Gastroesophageal sphincter (tissue), 4 donors: ENCODE measurements at regions not wholly inside any gene's neighbourhood (a gene's known extent, or its start where the extent isn't known, plus 50 kb on each side); places are given as distances from the start of the nearest gene placed in this dataset.

Experiments used
- ATAC-seq: fragments of 150-250 bp; one replicate; pipeline ENCODE4 v1.9.1; 2016; ENCODE audit warnings: mild to moderate bottlenecking, moderate library complexity
- H3K27ac ChIP-seq, 4 donors: fragments of 200-600 bp; sonication (generic) in 3 of 4; 1 replicate in 3 of 4; 2 replicates in 1 of 4; pipeline ENCODE4 v1.5.1; 2016 to 2019
- H3K27me3 ChIP-seq: fragments of 200-600 bp; sonication (generic); one replicate; pipeline ENCODE4 v1.5.1; 2019
- H3K36me3 ChIP-seq, 2 donors: fragments of 200-600 bp; sonication (generic); one replicate each; pipeline ENCODE4 v1.5.1; 2019; ENCODE audit warnings: control low read depth in 1 of 2
- H3K4me1 ChIP-seq, 3 donors: fragments of 200-600 bp; sonication (generic); 1 replicate in 2 of 3; 2 replicates in 1 of 3; pipeline ENCODE4 v1.5.1; 2016 to 2019; ENCODE audit warnings: control low read depth in 2 of 3
- H3K4me3 ChIP-seq, 2 donors: fragments of 200-600 bp; sonication (generic); one replicate each; pipeline ENCODE4 v1.5.1; 2019; ENCODE audit warnings: mild to moderate bottlenecking in 1 of 2, moderate library complexity in 1 of 2
- H3K9me3 ChIP-seq, 3 donors: fragments of 200-600 bp; sonication (generic); one replicate each; pipeline ENCODE4 v1.5.1; 2017 to 2019; ENCODE audit warnings: control low read depth in 2 of 3
- EP300 ChIP-seq: sonication (generic); formaldehyde crosslinking; IDR thresholded peaks from one replicate; pipeline ENCODE4 v1.6.1; 2017; ENCODE audit warnings: antibody characterized with exemption, mild to moderate bottlenecking
- POLR2A ChIP-seq, 2 donors: fragments of 450-650 bp; IDR thresholded peaks; one replicate each; pipeline ENCODE4 v1.6.1; 2017; ENCODE audit warnings: antibody characterized with exemption in 2 of 2, mild to moderate bottlenecking in 2 of 2, moderate library complexity in 1 of 2
- POLR2AphosphoS5 ChIP-seq: sonication (generic); formaldehyde crosslinking; IDR thresholded peaks from one replicate; pipeline ENCODE4 v1.6.1; 2017; ENCODE audit warnings: antibody characterized with exemption
- WGBS, 2 donors: methylation state at CpG; one replicate each; pipeline ENCODE4 v1.1.5; 2018; ENCODE audit warnings: low coverage in 1 of 2; 5-methylcytosine and 5-hydroxymethylcytosine counted together
- TF ChIP-seq, protein P1 (sequence below), 4 experiments: fragments of 200-600 bp in 2 of 4; fragments of 450-650 bp in 2 of 4; sonication (generic) in 1 of 4; IDR thresholded peaks; one replicate each; pipeline ENCODE4 v1.5.1; 2017 to 2019; ENCODE audit warnings: antibody characterized with exemption in 4 of 4, mild to moderate bottlenecking in 2 of 4, moderate library complexity in 2 of 4

DNA sequence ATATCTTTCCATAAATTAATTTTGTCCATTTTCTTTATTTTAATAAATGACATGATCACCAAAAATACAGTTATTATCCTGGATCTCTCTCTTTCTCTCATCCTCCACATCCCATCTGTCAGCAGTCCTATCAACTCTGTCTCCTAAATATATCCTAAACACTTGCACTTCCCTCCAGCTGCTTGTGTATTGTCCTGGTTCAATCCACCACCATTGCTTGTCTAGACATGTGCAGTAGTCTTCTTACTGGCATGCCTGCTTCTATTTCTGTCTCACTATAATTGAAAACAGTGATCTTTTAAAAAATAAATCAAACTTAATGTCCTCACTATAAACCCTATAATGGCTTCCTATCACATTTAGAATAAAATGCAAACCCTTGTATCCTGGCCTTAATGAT lies 2168.6 kb upstream of the PIK3C3 start:
- H3K4me3 ChIP-seq, result no peak overlapping the region

DNA sequence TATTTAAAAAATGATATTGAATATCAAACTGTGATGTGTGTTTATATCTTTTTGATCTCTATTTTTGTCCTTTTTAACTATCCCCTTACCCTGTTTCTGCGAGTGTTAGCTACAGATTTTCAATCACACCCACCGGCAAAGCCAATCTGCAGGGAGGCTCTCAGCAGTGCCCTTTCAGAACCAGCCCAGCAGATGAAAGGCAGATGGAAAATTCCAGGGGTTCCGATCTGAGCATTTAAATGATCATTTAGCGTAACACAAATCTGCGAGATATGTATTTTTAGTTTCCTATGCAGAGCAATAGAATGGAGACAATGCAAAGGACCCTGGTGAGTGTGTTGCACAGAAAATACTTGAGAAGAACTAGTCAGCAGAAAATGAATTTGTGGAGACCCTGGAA lies 2170.5 kb upstream of the PIK3C3 start:
- Histone ChIP-seq H3K4me1 (no peaks in the 10 kb centered on the region), H3K9me3 (no peaks in the 10 kb centered on the region), H3K27me3 (no peaks in the 10 kb centered on the region), H3K36me3 (no peaks in the 10 kb centered on the region), H3K4me3 (no peak overlapping the region), H3K27ac (no peak overlapping the region)
- ATAC-seq, result no peak
- TF ChIP-seq, protein P1, sequence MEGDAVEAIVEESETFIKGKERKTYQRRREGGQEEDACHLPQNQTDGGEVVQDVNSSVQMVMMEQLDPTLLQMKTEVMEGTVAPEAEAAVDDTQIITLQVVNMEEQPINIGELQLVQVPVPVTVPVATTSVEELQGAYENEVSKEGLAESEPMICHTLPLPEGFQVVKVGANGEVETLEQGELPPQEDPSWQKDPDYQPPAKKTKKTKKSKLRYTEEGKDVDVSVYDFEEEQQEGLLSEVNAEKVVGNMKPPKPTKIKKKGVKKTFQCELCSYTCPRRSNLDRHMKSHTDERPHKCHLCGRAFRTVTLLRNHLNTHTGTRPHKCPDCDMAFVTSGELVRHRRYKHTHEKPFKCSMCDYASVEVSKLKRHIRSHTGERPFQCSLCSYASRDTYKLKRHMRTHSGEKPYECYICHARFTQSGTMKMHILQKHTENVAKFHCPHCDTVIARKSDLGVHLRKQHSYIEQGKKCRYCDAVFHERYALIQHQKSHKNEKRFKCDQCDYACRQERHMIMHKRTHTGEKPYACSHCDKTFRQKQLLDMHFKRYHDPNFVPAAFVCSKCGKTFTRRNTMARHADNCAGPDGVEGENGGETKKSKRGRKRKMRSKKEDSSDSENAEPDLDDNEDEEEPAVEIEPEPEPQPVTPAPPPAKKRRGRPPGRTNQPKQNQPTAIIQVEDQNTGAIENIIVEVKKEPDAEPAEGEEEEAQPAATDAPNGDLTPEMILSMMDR (IDR thresholded peaks at IDR 0.05), result no peak
- TF ChIP-seq POLR2AphosphoS5, result no peak
- TF ChIP-seq EP300, result no peak
- TF ChIP-seq POLR2A (IDR thresholded peaks at IDR 0.05), result no peak
- WGBS, 2 donors, result 73 to 88% methylated on average over 5 of the region's 5 CpGs

More for the DNA sequence above, 2168.6 kb upstream of the PIK3C3 start:
- Histone ChIP-seq H3K36me3 (no peaks in the 10 kb centered on the region), H3K27ac (no peak overlapping the region), H3K9me3 (no peaks in the 10 kb centered on the region), H3K4me1 (no peaks in the 10 kb centered on the region), H3K27me3 (no peaks in the 10 kb centered on the region)
- no peak for ATAC-seq
- TF ChIP-seq EP300, result no peak
- TF ChIP-seq POLR2A (IDR thresholded peaks at IDR 0.05), result no peak
- no peak for TF ChIP-seq POLR2AphosphoS5
- TF ChIP-seq, protein P1 (IDR thresholded peaks at IDR 0.05), result no peak

DNA sequence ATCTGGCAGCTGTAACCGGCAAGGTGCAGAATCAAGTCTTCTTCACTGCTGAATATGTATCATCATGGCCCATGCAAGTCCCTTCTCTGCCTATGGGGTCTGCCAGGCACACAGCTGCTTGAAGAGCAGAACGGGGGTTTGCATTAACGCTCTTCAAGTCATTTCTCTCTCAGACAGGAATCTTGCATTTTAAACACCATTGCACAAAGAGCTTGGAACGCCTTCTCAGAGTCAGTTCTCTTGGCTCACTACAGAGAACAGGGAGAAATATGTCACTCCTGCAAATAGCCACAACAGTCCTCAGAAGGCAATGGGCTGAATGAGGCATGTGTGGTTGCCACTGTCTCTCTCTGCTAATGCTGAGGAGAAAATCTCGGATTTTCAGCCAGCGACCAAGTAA lies 2173.5 kb upstream of the PIK3C3 start:
- Histone ChIP-seq H3K36me3 (no peaks in the 10 kb centered on the region), H3K4me3 (no peak overlapping the region), H3K27ac (no peak overlapping the region), H3K4me1 (no peaks in the 10 kb centered on the region), H3K27me3 (no peaks in the 10 kb centered on the region), H3K9me3 (no peaks in the 10 kb centered on the region)
- no peak for TF ChIP-seq EP300
- TF ChIP-seq, protein P1 (IDR thresholded peaks at IDR 0.05), result no peak
- no peak for ATAC-seq
- 45 to 62% methylated on average over 5 of the region's 6 CpGs for WGBS, 2 donors

DNA sequence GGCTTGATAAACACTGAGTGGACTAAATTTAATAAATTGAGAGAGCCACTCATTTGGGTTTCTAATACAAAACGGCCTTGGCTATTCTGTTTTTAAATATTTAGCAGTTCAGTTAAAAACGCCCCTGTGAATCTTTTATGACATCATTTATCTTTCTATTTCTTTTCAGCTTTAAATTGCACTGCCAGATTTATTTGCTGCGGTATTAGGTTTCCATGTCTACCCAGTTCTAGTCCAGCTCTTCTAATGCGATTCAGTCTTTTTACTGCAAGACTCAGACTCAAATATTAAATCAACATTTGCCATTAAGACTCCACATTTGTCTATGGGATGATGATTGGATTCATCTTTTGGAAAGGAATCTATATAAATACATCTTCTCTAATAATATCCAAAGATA lies 2174.3 kb upstream of the PIK3C3 start:
- no peak for ATAC-seq
- Histone ChIP-seq H3K9me3 (no peaks in the 10 kb centered on the region), H3K4me1 (no peaks in the 10 kb centered on the region), H3K27ac (no peak overlapping the region), H3K4me3 (no peak overlapping the region), H3K27me3 (no peaks in the 10 kb centered on the region), H3K36me3 (no peaks in the 10 kb centered on the region)
- no peak for TF ChIP-seq POLR2A (IDR thresholded peaks at IDR 0.05)
- TF ChIP-seq EP300, result no peak
- no peak for TF ChIP-seq POLR2AphosphoS5
- TF ChIP-seq, protein P1 (IDR thresholded peaks at IDR 0.05), result no peak
- 41 to 63% methylated on average over 3 to 4 of the region's 4 CpGs for WGBS, 2 donors

DNA sequence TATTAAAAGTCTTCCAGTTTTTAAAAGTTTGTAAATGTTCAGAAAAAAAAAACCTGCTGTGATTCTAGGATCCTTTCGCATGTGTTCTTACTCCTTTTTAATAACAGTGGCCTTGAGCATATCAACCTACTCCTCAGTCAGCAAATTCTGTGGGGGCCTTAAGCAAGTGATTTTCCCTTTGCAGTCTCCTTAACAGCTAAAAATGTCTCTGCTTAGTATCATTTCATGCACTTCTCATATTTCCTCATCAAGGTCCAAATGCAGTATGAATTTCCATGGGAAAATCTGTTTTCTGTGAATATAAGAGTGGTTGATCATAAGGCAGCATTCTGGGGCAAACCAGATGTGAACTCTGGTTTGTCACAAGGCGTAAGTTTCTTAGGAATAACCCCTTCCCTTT lies 2175.1 kb upstream of the PIK3C3 start:
- no peaks in the 10 kb centered on the region for H3K36me3 ChIP-seq
- no peak for ATAC-seq
- no peaks in the 10 kb centered on the region for H3K9me3 ChIP-seq
- WGBS, 2 donors, result 90 to 94% methylated on average over 2 of the region's 2 CpGs
- H3K4me1 ChIP-seq, result no peaks in the 10 kb centered on the region
- H3K27me3 ChIP-seq, result no peaks in the 10 kb centered on the region
- TF ChIP-seq POLR2A (IDR thresholded peaks at IDR 0.05) (no peak), POLR2AphosphoS5 (no peak), EP300 (no peak)
- no peak overlapping the region for H3K4me3 ChIP-seq
- H3K27ac ChIP-seq, result no peak overlapping the region

DNA sequence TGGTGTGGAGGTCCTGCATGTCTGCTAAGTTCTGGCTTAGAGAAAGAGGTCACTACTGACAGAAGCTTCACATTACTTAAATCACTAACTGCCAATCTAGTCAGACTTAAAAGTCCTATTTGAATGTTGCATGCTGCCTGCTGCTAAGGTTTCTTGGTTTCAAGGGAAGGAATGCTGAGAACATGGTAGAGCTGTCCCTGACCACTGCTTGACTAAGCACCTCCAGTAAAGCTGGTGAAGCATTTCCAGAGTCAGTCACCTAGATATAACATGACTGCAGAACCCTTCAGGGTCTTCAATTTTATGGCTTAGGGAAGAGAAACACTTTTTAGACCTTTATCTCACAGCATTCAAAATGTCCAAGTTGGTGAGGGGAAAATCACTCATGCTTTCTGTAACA lies 2178.3 kb upstream of the PIK3C3 start:
- no peaks in the 10 kb centered on the region for H3K4me1 ChIP-seq
- no peaks in the 10 kb centered on the region for H3K9me3 ChIP-seq
- no peak overlapping the region for H3K27ac ChIP-seq
- TF ChIP-seq, protein P1 (IDR thresholded peaks at IDR 0.05), result no peak
- TF ChIP-seq EP300 (no peak), POLR2A (IDR thresholded peaks at IDR 0.05) (no peak), POLR2AphosphoS5 (no peak)
- no peak overlapping the region for H3K4me3 ChIP-seq
- H3K36me3 ChIP-seq, result no peaks in the 10 kb centered on the region
- no peaks in the 10 kb centered on the region for H3K27me3 ChIP-seq
- ATAC-seq, result no peak
